ENCODE measurements at regions not wholly inside any gene's neighbourhood (a gene's known extent, or its start where the extent isn't known, plus 50 kb on each side); places are given as distances from the start of the nearest gene placed in this dataset.

- no peak for TF ChIP-seq GLIS3 (CRISPR knock-in tag; IDR thresholded peaks at IDR 0.05)
- no peak for TF ChIP-seq CREB5 (CRISPR knock-in tag; IDR thresholded peaks at IDR 0.05; ENCODE audit: low read depth)
- TF ChIP-seq, protein P1, sequence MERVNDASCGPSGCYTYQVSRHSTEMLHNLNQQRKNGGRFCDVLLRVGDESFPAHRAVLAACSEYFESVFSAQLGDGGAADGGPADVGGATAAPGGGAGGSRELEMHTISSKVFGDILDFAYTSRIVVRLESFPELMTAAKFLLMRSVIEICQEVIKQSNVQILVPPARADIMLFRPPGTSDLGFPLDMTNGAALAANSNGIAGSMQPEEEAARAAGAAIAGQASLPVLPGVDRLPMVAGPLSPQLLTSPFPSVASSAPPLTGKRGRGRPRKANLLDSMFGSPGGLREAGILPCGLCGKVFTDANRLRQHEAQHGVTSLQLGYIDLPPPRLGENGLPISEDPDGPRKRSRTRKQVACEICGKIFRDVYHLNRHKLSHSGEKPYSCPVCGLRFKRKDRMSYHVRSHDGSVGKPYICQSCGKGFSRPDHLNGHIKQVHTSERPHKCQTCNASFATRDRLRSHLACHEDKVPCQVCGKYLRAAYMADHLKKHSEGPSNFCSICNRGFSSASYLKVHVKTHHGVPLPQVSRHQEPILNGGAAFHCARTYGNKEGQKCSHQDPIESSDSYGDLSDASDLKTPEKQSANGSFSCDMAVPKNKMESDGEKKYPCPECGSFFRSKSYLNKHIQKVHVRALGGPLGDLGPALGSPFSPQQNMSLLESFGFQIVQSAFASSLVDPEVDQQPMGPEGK (CRISPR knock-in tag; IDR thresholded peaks at IDR 0.05; ENCODE audit: borderline replicate concordance), result no peak
- no peak for TF ChIP-seq CSDC2 (CRISPR knock-in tag; IDR thresholded peaks at IDR 0.05)
- TF ChIP-seq ZFP30 (CRISPR knock-in tag; IDR thresholded peaks at IDR 0.05), result no peak
- no peak for TF ChIP-seq ZFP3 (CRISPR knock-in tag; IDR thresholded peaks at IDR 0.05)
Measured at GRCh38 chr17:52357854-52358253, 199.3 kb upstream of the CA10 start.

Data from SK-N-SH treated with all-trans-retinoic acid at 6 μM for 48 hours (cell line).